Limb (tissue), 2 donors: ENCODE measurements at regions not wholly inside any gene's neighbourhood (a gene's known extent, or its start where the extent isn't known, plus 50 kb on each side); places are given as distances from the start of the nearest gene placed in this dataset.

Experiments used
- DNase-seq, 2 donors: peaks; one replicate each; pipeline ENCODE4 v3.0.0-alpha.2; 2016; ENCODE audit errors: extremely low spot score in 2 of 2

- no peak for DNase-seq
These were observed 206.7 kb upstream of the TBC1D5 start for GRCh38 chr3:17949101-17949500.

- DNase-seq, result no peak
These were observed 205.4 kb upstream of the TBC1D5 start for GRCh38 chr3:17947833-17948232.

- DNase-seq, result no peak
These were observed 204.2 kb upstream of the TBC1D5 start for GRCh38 chr3:17946619-17947018.

GRCh38 chr3:17945799-17946399 lies 203.5 kb upstream of the TBC1D5 start:
- DNase-seq, result no peak

GRCh38 chr3:17945018-17945798 lies 202.8 kb upstream of the TBC1D5 start:
- no peak for DNase-seq

- no peak for DNase-seq
These were observed 200.4 kb upstream of the TBC1D5 start for GRCh38 chr3:17942856-17943255.

- no peak for DNase-seq
These were observed 199.3 kb upstream of the TBC1D5 start for GRCh38 chr3:17941766-17942165.

GRCh38 chr3:17941152-17941551 lies 198.7 kb upstream of the TBC1D5 start:
- no peak for DNase-seq

GRCh38 chr3:17939157-17939556 lies 196.7 kb upstream of the TBC1D5 start:
- DNase-seq, result no peak

GRCh38 chr3:17938313-17938712 lies 195.9 kb upstream of the TBC1D5 start:
- no peak for DNase-seq

GRCh38 chr3:17936736-17937480 lies 194.5 kb upstream of the TBC1D5 start:
- DNase-seq, result no peak

GRCh38 chr3:17935222-17935621 lies 192.8 kb upstream of the TBC1D5 start:
- DNase-seq, result peak; percentile 30 to 32

GRCh38 chr3:17932136-17932771 lies 189.8 kb upstream of the TBC1D5 start:
- no peak for DNase-seq

GRCh38 chr3:17931131-17931530 lies 188.7 kb upstream of the TBC1D5 start:
- DNase-seq, result no peak

GRCh38 chr3:17928502-17929145 lies 186.2 kb upstream of the TBC1D5 start:
- DNase-seq, result no peak

GRCh38 chr3:17927036-17927435 lies 184.6 kb upstream of the TBC1D5 start:
- DNase-seq, result no peak

GRCh38 chr3:17915341-17915740 lies 172.9 kb upstream of the TBC1D5 start:
- DNase-seq, result no peak

GRCh38 chr3:17913359-17913758 lies 170.9 kb upstream of the TBC1D5 start:
- DNase-seq, result no peak

GRCh38 chr3:17911986-17912760 lies 169.7 kb upstream of the TBC1D5 start:
- DNase-seq, result no peak

- DNase-seq, result no peak
These were observed 168.5 kb upstream of the TBC1D5 start for GRCh38 chr3:17910922-17911321.

- no peak for DNase-seq
These were observed 167.3 kb upstream of the TBC1D5 start for GRCh38 chr3:17909714-17910113.
